Progenitor cell of endocrine pancreas (in vitro differentiated cells): ENCODE measurements at regions not wholly inside any gene's neighbourhood (a gene's known extent, or its start where the extent isn't known, plus 50 kb on each side); places are given as distances from the start of the nearest gene placed in this dataset.

Experiments used
- DNase-seq: peaks from one replicate; pipeline ENCODE4 v3.0.0; 2021; ENCODE audit warnings: low spot score; ENCODE audit not compliant: unreplicated experiment
- H3K27ac Mint-ChIP-seq: 2 replicates; pipeline ENCODE4 v1.8.0; 2021; ENCODE audit warnings: mild to moderate bottlenecking, moderate library complexity, mixed read lengths
- H3K27me3 Mint-ChIP-seq: 2 replicates; pipeline ENCODE4 v1.8.0; 2021; ENCODE audit warnings: mixed read lengths
- H3K36me3 Mint-ChIP-seq: 2 replicates; pipeline ENCODE4 v1.8.0; 2022; ENCODE audit warnings: mixed read lengths; ENCODE audit not compliant: insufficient read depth
- H3K4me1 Mint-ChIP-seq: 2 replicates; pipeline ENCODE4 v1.8.0; 2021; ENCODE audit warnings: low read depth, mixed read lengths
- H3K4me3 Mint-ChIP-seq: 2 replicates; pipeline ENCODE4 v1.8.0; 2021; ENCODE audit warnings: low read depth, mild to moderate bottlenecking, moderate library complexity, mixed read lengths
- H3K9me3 Mint-ChIP-seq: 2 replicates; pipeline ENCODE4 v1.8.0; 2021; ENCODE audit warnings: low read depth, mixed read lengths
- CTCF ChIP-seq: fragments of 200-600 bp; sonication (generic); IDR thresholded peaks from one replicate; pipeline ENCODE4 v1.5.0; 2021; ENCODE audit warnings: antibody characterized with exemption, mild to moderate bottlenecking; ENCODE audit not compliant: unreplicated experiment

GRCh38 chr5:67880876-67881275, 334.7 kb upstream of the PIK3R1 start:
- Mint-ChIP-seq H3K9me3 (peaks cover 9% of the 10 kb centered on the region), H3K36me3 (peaks cover 9% of the 10 kb centered on the region), H3K4me3 (no peak overlapping the region), H3K27me3 (no peaks in the 10 kb centered on the region), H3K27ac (peak overlapping the region; percentile 75), H3K4me1 (peaks cover 37% of the 10 kb centered on the region)
- no peak for DNase-seq
- no peak for TF ChIP-seq CTCF

GRCh38 chr5:67880511-67880805, 335.1 kb upstream of the PIK3R1 start:
- Mint-ChIP-seq H3K27ac (peak overlapping the region; percentile 75), H3K36me3 (peaks cover 9% of the 10 kb centered on the region)

GRCh38 chr5:67879620-67880510, 335.7 kb upstream of the PIK3R1 start:
- Mint-ChIP-seq H3K27me3 (no peaks in the 10 kb centered on the region), H3K36me3 (peaks cover 8% of the 10 kb centered on the region), H3K9me3 (peaks cover 9% of the 10 kb centered on the region), H3K4me1 (peaks cover 32% of the 10 kb centered on the region), H3K27ac (peak overlapping the region; percentile 95), H3K4me3 (no peak overlapping the region)
- no peak for TF ChIP-seq CTCF
- no peak for DNase-seq

More at GRCh38 chr5:67880511-67880805, 335.1 kb upstream of the PIK3R1 start:
- Mint-ChIP-seq H3K4me3 (no peak overlapping the region), H3K9me3 (peaks cover 9% of the 10 kb centered on the region), H3K4me1 (peaks cover 34% of the 10 kb centered on the region), H3K27me3 (no peaks in the 10 kb centered on the region)
- no peak for TF ChIP-seq CTCF
- DNase-seq, result no peak

GRCh38 chr5:67878933-67879332, 336.6 kb upstream of the PIK3R1 start:
- H3K36me3 Mint-ChIP-seq, result peaks cover 8% of the 10 kb centered on the region
- DNase-seq, result no peak
- TF ChIP-seq CTCF, result no peak
- H3K4me1 Mint-ChIP-seq, result peaks cover 35% of the 10 kb centered on the region
- peaks cover 9% of the 10 kb centered on the region for H3K9me3 Mint-ChIP-seq
- no peak overlapping the region for H3K4me3 Mint-ChIP-seq
- peak overlapping the region; percentile 95 for H3K27ac Mint-ChIP-seq
- no peaks in the 10 kb centered on the region for H3K27me3 Mint-ChIP-seq

GRCh38 chr5:67876371-67876770, 339.2 kb upstream of the PIK3R1 start:
- no peak overlapping the region for H3K27ac Mint-ChIP-seq
- no peak for DNase-seq
- peaks cover 3% of the 10 kb centered on the region for H3K36me3 Mint-ChIP-seq
- peaks cover 40% of the 10 kb centered on the region for H3K4me1 Mint-ChIP-seq
- TF ChIP-seq CTCF, result no peak
- no peaks in the 10 kb centered on the region for H3K27me3 Mint-ChIP-seq
- H3K4me3 Mint-ChIP-seq, result no peak overlapping the region
- H3K9me3 Mint-ChIP-seq, result peaks cover 3% of the 10 kb centered on the region
